K562 (cell line): ENCODE measurements at regions not wholly inside any gene's neighbourhood (a gene's known extent, or its start where the extent isn't known, plus 50 kb on each side); places are given as distances from the start of the nearest gene placed in this dataset.

ENCODE experiments used
- RAD21 ChIP-seq, 2 experiments: fragments of 250-450 bp in 1 of 2; fragments of 450-650 bp in 1 of 2; sonication (Bioruptor Pico) in 1 of 2; formaldehyde crosslinking in 1 of 2; IDR thresholded peaks in 1 of 2; conservative IDR thresholded peaks in 1 of 2; 2 replicates each; pipeline versions ENCODE4 v1.4.0 to v1.8.0; 2020 to 2022; ENCODE audit warnings: mild to moderate bottlenecking in 2 of 2, moderate library complexity in 1 of 2
- ZBTB40 ChIP-seq, 2 experiments: fragments of 450-650 bp in 1 of 2; sonication (generic) in 1 of 2; formaldehyde crosslinking in 1 of 2; IDR thresholded peaks; 2 replicates each; pipeline versions ENCODE4 v1.7.1 to v1.9.0; 2016 to 2022; ENCODE audit warnings: inconsistent platforms in 1 of 2, mild to moderate bottlenecking in 1 of 2, missing genetic modification reagents in 1 of 2

- no peak for TF ChIP-seq ZBTB40 (IDR thresholded peaks at IDR 0.05)
- no peak for TF ChIP-seq ZBTB40 (CRISPR knock-in tag; IDR thresholded peaks at IDR 0.05)
- TF ChIP-seq RAD21 (CRISPR knock-in tag; conservative IDR thresholded peaks at IDR 0.05 in 1 of 2, IDR thresholded peaks at IDR 0.05 in 1 of 2): no peak
These were observed 458.4 kb upstream of the CCDC179 start (continued) for GRCh38 chr11:23318670-23319069.
